ENCODE measurements at regions not wholly inside any gene's neighbourhood (a gene's known extent, or its start where the extent isn't known, plus 50 kb on each side); places are given as distances from the start of the nearest gene placed in this dataset.

GRCh38 chr7:35499226-35499625, 195.7 kb downstream of the HERPUD2 start:
- Histone ChIP-seq H3K4me1 (no peaks in the 10 kb centered on the region), H3K27me3 (peaks cover 8% of the 10 kb centered on the region), H3K4me3 (no peak overlapping the region), H3K9me3 (replicated peaks) (peaks cover 3% of the 10 kb centered on the region; the same call in 1 of the 2 replicates), H3K36me3 (no peaks in the 10 kb centered on the region), H3K27ac (no peak overlapping the region)
- no peak for DNase-seq

GRCh38 chr7:35498416-35498815, 196.5 kb downstream of the HERPUD2 start:
- Histone ChIP-seq H3K4me1 (no peaks in the 10 kb centered on the region), H3K4me3 (no peak overlapping the region), H3K36me3 (no peaks in the 10 kb centered on the region), H3K27ac (no peak overlapping the region), H3K27me3 (peaks cover 8% of the 10 kb centered on the region), H3K9me3 (replicated peaks) (peaks cover 3% of the 10 kb centered on the region; the same call in 1 of the 2 replicates)
- DNase-seq, result no peak

GRCh38 chr7:35495844-35496243, 199.1 kb downstream of the HERPUD2 start:
- no peak overlapping the region for H3K4me3 ChIP-seq
- DNase-seq, result no peak
- H3K36me3 ChIP-seq, result no peaks in the 10 kb centered on the region
- H3K9me3 ChIP-seq (replicated peaks), result peaks cover 3% of the 10 kb centered on the region; the same call in 1 of the 2 replicates
- H3K27ac ChIP-seq, result no peak overlapping the region
- no peaks in the 10 kb centered on the region for H3K4me1 ChIP-seq
- H3K27me3 ChIP-seq, result peaks cover 8% of the 10 kb centered on the region

GRCh38 chr7:35495377-35495776, 199.6 kb downstream of the HERPUD2 start:
- Histone ChIP-seq H3K27ac (no peak overlapping the region), H3K27me3 (peaks cover 8% of the 10 kb centered on the region), H3K4me3 (no peak overlapping the region), H3K9me3 (replicated peaks) (peaks cover 2% of the 10 kb centered on the region; the same call in 1 of the 2 replicates), H3K36me3 (no peaks in the 10 kb centered on the region), H3K4me1 (no peaks in the 10 kb centered on the region)
- DNase-seq, result no peak

- DNase-seq, result no peak
Measured at GRCh38 chr7:35494407-35494806, 200.5 kb downstream of the HERPUD2 start.

GRCh38 chr7:35492451-35493175, 202.3 kb downstream of the HERPUD2 start:
- no peaks in the 10 kb centered on the region for H3K9me3 ChIP-seq (replicated peaks)
- no peak overlapping the region for H3K4me3 ChIP-seq
- H3K4me1 ChIP-seq, result no peaks in the 10 kb centered on the region
- H3K27ac ChIP-seq, result no peak overlapping the region
- no peak for DNase-seq
- no peaks in the 10 kb centered on the region for H3K27me3 ChIP-seq
- H3K36me3 ChIP-seq, result no peaks in the 10 kb centered on the region

More at GRCh38 chr7:35494407-35494806, 200.5 kb downstream of the HERPUD2 start:
- no peaks in the 10 kb centered on the region for H3K9me3 ChIP-seq (replicated peaks)
- H3K27me3 ChIP-seq, result peaks cover 8% of the 10 kb centered on the region
- no peaks in the 10 kb centered on the region for H3K4me1 ChIP-seq
- no peak overlapping the region for H3K27ac ChIP-seq
- no peak overlapping the region for H3K4me3 ChIP-seq
- no peaks in the 10 kb centered on the region for H3K36me3 ChIP-seq

GRCh38 chr7:35491233-35491632, 203.7 kb downstream of the HERPUD2 start:
- no peaks in the 10 kb centered on the region for H3K4me1 ChIP-seq
- peaks cover 3% of the 10 kb centered on the region; the same call in 1 of the 2 replicates for H3K27me3 ChIP-seq
- H3K4me3 ChIP-seq, result no peak overlapping the region
- no peak for DNase-seq
- H3K27ac ChIP-seq, result no peak overlapping the region
- H3K9me3 ChIP-seq (replicated peaks), result no peaks in the 10 kb centered on the region
- no peaks in the 10 kb centered on the region for H3K36me3 ChIP-seq

GRCh38 chr7:35487841-35488240, 207.1 kb downstream of the HERPUD2 start:
- H3K27ac ChIP-seq, result no peak overlapping the region
- no peaks in the 10 kb centered on the region for H3K4me1 ChIP-seq
- no peak for DNase-seq
- no peak overlapping the region for H3K4me3 ChIP-seq
- H3K36me3 ChIP-seq, result no peaks in the 10 kb centered on the region
- peaks cover 13% of the 10 kb centered on the region; the same call in 1 of the 2 replicates for H3K27me3 ChIP-seq
- no peaks in the 10 kb centered on the region for H3K9me3 ChIP-seq (replicated peaks)

- Histone ChIP-seq H3K27ac (no peak overlapping the region), H3K36me3 (no peaks in the 10 kb centered on the region), H3K9me3 (replicated peaks) (no peaks in the 10 kb centered on the region), H3K27me3 (peaks cover 13% of the 10 kb centered on the region; the same call in 1 of the 2 replicates), H3K4me3 (no peak overlapping the region), H3K4me1 (no peaks in the 10 kb centered on the region)
- no peak for DNase-seq
Measured at GRCh38 chr7:35487402-35487801, 207.5 kb downstream of the HERPUD2 start.

- DNase-seq, result no peak
- Histone ChIP-seq H3K36me3 (no peaks in the 10 kb centered on the region), H3K4me1 (no peaks in the 10 kb centered on the region), H3K9me3 (replicated peaks) (no peaks in the 10 kb centered on the region), H3K27ac (no peak overlapping the region), H3K4me3 (no peak overlapping the region), H3K27me3 (peaks cover 13% of the 10 kb centered on the region; the same call in 1 of the 2 replicates)
Measured at GRCh38 chr7:35485436-35485835, 209.5 kb downstream of the HERPUD2 start.

GRCh38 chr7:35483568-35483967, 211.4 kb downstream of the HERPUD2 start:
- H3K4me3 ChIP-seq, result no peak overlapping the region
- no peak for DNase-seq

GRCh38 chr7:35482231-35482630, 212.7 kb downstream of the HERPUD2 start:
- no peaks in the 10 kb centered on the region for H3K4me1 ChIP-seq
- H3K4me3 ChIP-seq, result no peak overlapping the region
- H3K27ac ChIP-seq, result no peak overlapping the region
- peaks cover 12% of the 10 kb centered on the region; the same call in 1 of the 2 replicates for H3K27me3 ChIP-seq
- H3K9me3 ChIP-seq (replicated peaks), result no peaks in the 10 kb centered on the region
- no peaks in the 10 kb centered on the region for H3K36me3 ChIP-seq
- no peak for DNase-seq

More at GRCh38 chr7:35483568-35483967, 211.4 kb downstream of the HERPUD2 start:
- H3K9me3 ChIP-seq (replicated peaks), result no peaks in the 10 kb centered on the region
- no peak overlapping the region for H3K27ac ChIP-seq
- no peaks in the 10 kb centered on the region for H3K4me1 ChIP-seq
- peaks cover 13% of the 10 kb centered on the region; the same call in 1 of the 2 replicates for H3K27me3 ChIP-seq
- no peaks in the 10 kb centered on the region for H3K36me3 ChIP-seq

- Histone ChIP-seq H3K4me1 (no peaks in the 10 kb centered on the region), H3K36me3 (no peaks in the 10 kb centered on the region), H3K27ac (no peak overlapping the region), H3K9me3 (replicated peaks) (no peaks in the 10 kb centered on the region), H3K27me3 (peaks cover 10% of the 10 kb centered on the region; the same call in 1 of the 2 replicates), H3K4me3 (no peak overlapping the region)
- DNase-seq, result peak in 1 of 2 experiments; percentile 7
Measured at GRCh38 chr7:35480806-35481205, 214.1 kb downstream of the HERPUD2 start.

GRCh38 chr7:35477609-35478008, 217.3 kb downstream of the HERPUD2 start:
- H3K4me3 ChIP-seq, result no peak overlapping the region
- DNase-seq, result no peak
- no peak overlapping the region for H3K27ac ChIP-seq
- H3K4me1 ChIP-seq, result no peaks in the 10 kb centered on the region
- H3K27me3 ChIP-seq, result no peaks in the 10 kb centered on the region
- no peaks in the 10 kb centered on the region for H3K36me3 ChIP-seq
- no peaks in the 10 kb centered on the region for H3K9me3 ChIP-seq (replicated peaks)

GRCh38 chr7:35474100-35474499, 220.2 kb upstream of the TBX20 start:
- Histone ChIP-seq H3K27ac (no peak overlapping the region), H3K4me1 (no peaks in the 10 kb centered on the region), H3K4me3 (no peak overlapping the region), H3K9me3 (replicated peaks) (no peaks in the 10 kb centered on the region), H3K36me3 (no peaks in the 10 kb centered on the region), H3K27me3 (no peaks in the 10 kb centered on the region)
- DNase-seq, result no peak

GRCh38 chr7:35468606-35469005, 214.7 kb upstream of the TBX20 start:
- Histone ChIP-seq H3K27me3 (peaks cover 4% of the 10 kb centered on the region; the same call in 1 of the 2 replicates), H3K9me3 (replicated peaks) (no peaks in the 10 kb centered on the region), H3K4me1 (no peaks in the 10 kb centered on the region), H3K27ac (no peak overlapping the region), H3K4me3 (no peak overlapping the region), H3K36me3 (no peaks in the 10 kb centered on the region)
- no peak for DNase-seq
